Parathyroid adenoma (tissue), 2 donors: ENCODE measurements at regions not wholly inside any gene's neighbourhood (a gene's known extent, or its start where the extent isn't known, plus 50 kb on each side); places are given as distances from the start of the nearest gene placed in this dataset.

Experiments
- H2AFZ ChIP-seq: fragments of 300-600 bp; sonication (generic); one replicate; pipeline ENCODE4 v1.7.0; 2017; ENCODE audit warnings: antibody characterized with exemption, mild to moderate bottlenecking
- H3K27ac ChIP-seq: fragments of 300-600 bp; sonication (generic); one replicate; pipeline ENCODE4 v1.7.0; 2017
- H3K27me3 ChIP-seq: fragments of 300-600 bp; sonication (generic); one replicate; pipeline ENCODE4 v1.7.0; 2017; ENCODE audit warnings: low read length; ENCODE audit not compliant: control insufficient read depth, insufficient read depth
- H3K36me3 ChIP-seq: fragments of 300-600 bp; sonication (generic); one replicate; pipeline ENCODE4 v1.7.0; 2017; ENCODE audit warnings: low read length; ENCODE audit not compliant: control insufficient read depth, insufficient read depth
- H3K4me1 ChIP-seq: fragments of 300-600 bp; sonication (generic); one replicate; pipeline ENCODE4 v1.7.0; 2017; ENCODE audit warnings: control low read depth
- H3K4me2 ChIP-seq: fragments of 300-600 bp; sonication (generic); one replicate; pipeline ENCODE4 v1.7.0; 2017; ENCODE audit warnings: low read length
- H3K4me3 ChIP-seq: fragments of 300-600 bp; sonication (generic); one replicate; pipeline ENCODE4 v1.7.0; 2017; ENCODE audit warnings: low read depth, low read length
- H3K79me2 ChIP-seq: fragments of 300-600 bp; sonication (generic); one replicate; pipeline ENCODE4 v1.7.0; 2017; ENCODE audit warnings: control low read depth
- H3K9ac ChIP-seq: fragments of 300-600 bp; sonication (generic); one replicate; pipeline ENCODE4 v1.7.0; 2017; ENCODE audit warnings: mild to moderate bottlenecking
- H3K9me3 ChIP-seq: fragments of 300-600 bp; sonication (generic); one replicate; pipeline ENCODE4 v1.7.0; 2017; ENCODE audit warnings: low read length; ENCODE audit not compliant: control insufficient read depth
- CTCF ChIP-seq: fragments of 300-600 bp; sonication (generic); IDR thresholded peaks from one replicate; pipeline ENCODE4 v1.7.0; 2017; ENCODE audit warnings: antibody characterized with exemption, mild to moderate bottlenecking
- donor health status: primary hyperparathyroidism.

GRCh38 chrX:13932416-13932815 is 97.3 kb downstream of the GEMIN8 start:
- TF ChIP-seq CTCF: no peak
- no peak overlapping the region for H3K4me3 ChIP-seq
- H2AFZ ChIP-seq: no peak overlapping the region
- no peaks in the 10 kb centered on the region for H3K79me2 ChIP-seq
- H3K4me2 ChIP-seq: no peak overlapping the region
- no peaks in the 10 kb centered on the region for H3K36me3 ChIP-seq
- H3K9ac ChIP-seq: no peak overlapping the region
- no peak overlapping the region for H3K27ac ChIP-seq
- no peaks in the 10 kb centered on the region for H3K9me3 ChIP-seq
- no peaks in the 10 kb centered on the region for H3K27me3 ChIP-seq
- no peaks in the 10 kb centered on the region for H3K4me1 ChIP-seq

- Histone ChIP-seq H2AFZ (no peak overlapping the region), H3K4me1 (no peaks in the 10 kb centered on the region), H3K27ac (no peak overlapping the region), H3K9ac (no peak overlapping the region), H3K36me3 (no peaks in the 10 kb centered on the region), H3K4me3 (no peak overlapping the region), H3K4me2 (no peak overlapping the region), H3K79me2 (no peaks in the 10 kb centered on the region), H3K9me3 (no peaks in the 10 kb centered on the region), H3K27me3 (no peaks in the 10 kb centered on the region)
- no peak for TF ChIP-seq CTCF
Observed at GRCh38 chrX:13927175-13927574, 102.5 kb downstream of the GEMIN8 start.

- Histone ChIP-seq H3K27me3 (no peaks in the 10 kb centered on the region), H3K79me2 (no peaks in the 10 kb centered on the region), H2AFZ (no peak overlapping the region), H3K4me3 (no peak overlapping the region), H3K36me3 (no peaks in the 10 kb centered on the region), H3K9me3 (no peaks in the 10 kb centered on the region), H3K4me2 (no peak overlapping the region), H3K27ac (no peak overlapping the region), H3K4me1 (no peaks in the 10 kb centered on the region), H3K9ac (no peak overlapping the region)
- no peak for TF ChIP-seq CTCF
Observed at GRCh38 chrX:13923845-13924244, 105.8 kb downstream of the GEMIN8 start.

GRCh38 chrX:13923289-13923688 is 106.4 kb upstream of the GPM6B start:
- no peak overlapping the region for H3K9ac ChIP-seq
- no peaks in the 10 kb centered on the region for H3K36me3 ChIP-seq
- H3K79me2 ChIP-seq: no peaks in the 10 kb centered on the region
- no peaks in the 10 kb centered on the region for H3K9me3 ChIP-seq
- no peak overlapping the region for H3K27ac ChIP-seq
- H3K27me3 ChIP-seq: no peaks in the 10 kb centered on the region
- H2AFZ ChIP-seq: no peak overlapping the region
- TF ChIP-seq CTCF: no peak
- no peak overlapping the region for H3K4me2 ChIP-seq
- H3K4me3 ChIP-seq: no peak overlapping the region
- H3K4me1 ChIP-seq: no peaks in the 10 kb centered on the region

- Histone ChIP-seq H3K27ac (no peak overlapping the region), H3K4me1 (no peaks in the 10 kb centered on the region), H3K36me3 (no peaks in the 10 kb centered on the region), H2AFZ (no peak overlapping the region), H3K9ac (no peak overlapping the region), H3K4me3 (no peak overlapping the region), H3K79me2 (no peaks in the 10 kb centered on the region), H3K9me3 (no peaks in the 10 kb centered on the region), H3K27me3 (no peaks in the 10 kb centered on the region), H3K4me2 (no peak overlapping the region)
- no peak for TF ChIP-seq CTCF
Observed at GRCh38 chrX:13917507-13917906, 100.6 kb upstream of the GPM6B start.
